CD4-positive, alpha-beta T cell treated with Interleukin-6 for 4 hours (primary cell): ENCODE measurements at regions not wholly inside any gene's neighbourhood (a gene's known extent, or its start where the extent isn't known, plus 50 kb on each side); places are given as distances from the start of the nearest gene placed in this dataset.

Experiments
- DNase-seq: peaks from one replicate; pipeline ENCODE4 v3.0.0-alpha.2; 2020; ENCODE audit warnings: mixed read lengths

GRCh38 chr14:65360144-65360784 lies 52.3 kb upstream of the FUT8 start:
- no peak for DNase-seq

DNA sequence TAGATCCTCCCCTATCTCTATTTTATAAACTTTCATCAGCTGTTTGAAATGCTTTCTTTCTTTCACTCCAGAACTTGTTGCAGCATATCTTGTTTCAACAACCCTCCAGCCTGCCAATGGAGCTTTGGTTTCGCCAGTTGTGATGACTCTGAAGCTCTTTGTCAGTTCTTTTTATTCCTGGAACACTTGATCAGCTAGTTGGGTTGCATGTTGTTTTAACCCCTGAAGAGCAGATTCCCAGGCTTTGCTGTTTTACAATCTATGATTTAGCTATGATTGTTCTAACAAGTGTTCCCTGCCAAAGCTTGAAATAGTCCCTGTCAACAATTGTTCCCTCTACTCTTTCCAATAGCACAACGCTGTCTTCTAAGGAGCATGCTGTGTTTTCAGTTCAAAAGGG lies 50.6 kb upstream of the FUT8 start:
- no peak for DNase-seq
